NCI-H2227 (cell line): ENCODE measurements at regions not wholly inside any gene's neighbourhood (a gene's known extent, or its start where the extent isn't known, plus 50 kb on each side); places are given as distances from the start of the nearest gene placed in this dataset.

Source experiments
- DNase-seq: peaks from one replicate; lab custom pipeline; 2025; ENCODE audit not compliant: unreplicated experiment; lab: John Stamatoyannopoulos, UW

- DNase-seq, result no peak
These were observed 334.8 kb upstream of the FAR2 start for GRCh38 chr12:28814246-28814645.

- no peak for DNase-seq
These were observed 331.6 kb upstream of the FAR2 start for GRCh38 chr12:28817524-28817923.

GRCh38 chr12:28824193-28824846 lies 324.8 kb upstream of the FAR2 start:
- DNase-seq, result no peak

- DNase-seq, result no peak
These were observed 324.2 kb upstream of the FAR2 start for GRCh38 chr12:28824849-28825248.

- no peak for DNase-seq
These were observed 322.3 kb upstream of the FAR2 start for GRCh38 chr12:28826766-28827165.

GRCh38 chr12:28827861-28828260 lies 321.2 kb upstream of the FAR2 start:
- no peak for DNase-seq

- no peak for DNase-seq
These were observed 320.8 kb upstream of the FAR2 start for GRCh38 chr12:28828318-28828717.

GRCh38 chr12:28830491-28830890 lies 318.6 kb upstream of the FAR2 start:
- peak; percentile 23 for DNase-seq

- no peak for DNase-seq
These were observed 304.4 kb upstream of the FAR2 start for GRCh38 chr12:28844718-28845117.

- no peak for DNase-seq
These were observed 297.3 kb upstream of the FAR2 start for GRCh38 chr12:28851781-28852180.

- DNase-seq, result no peak
These were observed 293.2 kb upstream of the FAR2 start for GRCh38 chr12:28855761-28856310.

- no peak for DNase-seq
These were observed 291.7 kb upstream of the FAR2 start for GRCh38 chr12:28857369-28857768.

- DNase-seq, result no peak
These were observed 289.5 kb upstream of the FAR2 start for GRCh38 chr12:28859551-28859950.

GRCh38 chr12:28865776-28866175 lies 283.3 kb upstream of the FAR2 start:
- DNase-seq, result no peak

GRCh38 chr12:28866296-28866695 lies 282.8 kb upstream of the FAR2 start:
- no peak for DNase-seq

- no peak for DNase-seq
These were observed 282.2 kb upstream of the FAR2 start for GRCh38 chr12:28866715-28867503.

GRCh38 chr12:28868414-28868813 lies 280.7 kb upstream of the FAR2 start:
- DNase-seq, result no peak

- DNase-seq, result no peak
These were observed 279.9 kb upstream of the FAR2 start for GRCh38 chr12:28869197-28869596.

- no peak for DNase-seq
These were observed 278.1 kb upstream of the FAR2 start for GRCh38 chr12:28870839-28871440.

- DNase-seq, result no peak
These were observed 276.3 kb upstream of the FAR2 start for GRCh38 chr12:28872654-28873268.

- no peak for DNase-seq
These were observed 274.3 kb upstream of the FAR2 start for GRCh38 chr12:28874758-28875157.
